Right renal cortex interstitium (tissue), 3 donors: ENCODE measurements at regions not wholly inside any gene's neighbourhood (a gene's known extent, or its start where the extent isn't known, plus 50 kb on each side); places are given as distances from the start of the nearest gene placed in this dataset.

Experiments used
- DNase-seq, 3 donors: peaks; one replicate each; pipeline ENCODE4 v3.0.0-alpha.2; 2013; ENCODE audit warnings: low read depth in 3 of 3, low spot score in 2 of 3

DNA sequence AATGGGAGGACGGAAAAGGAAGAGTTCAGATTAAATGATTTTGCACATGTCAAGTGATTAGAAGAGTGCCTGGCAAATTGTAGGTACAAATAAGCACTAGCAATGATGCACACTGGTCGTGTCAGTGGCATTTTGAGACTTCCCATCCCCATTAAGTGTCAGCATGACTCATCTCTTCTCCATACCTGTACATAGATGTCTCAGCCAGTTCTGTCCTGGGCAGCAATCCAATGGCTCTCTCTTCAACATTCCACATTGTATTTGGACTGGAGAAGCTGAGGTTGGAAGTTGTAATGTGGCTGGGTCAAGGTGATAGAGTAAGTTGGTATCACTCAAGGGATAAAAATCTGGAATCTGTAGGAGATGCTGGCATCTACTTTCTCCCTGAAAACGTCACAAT, 742.7 kb downstream of the VRK1 start:
- DNase-seq, result no peak

DNA sequence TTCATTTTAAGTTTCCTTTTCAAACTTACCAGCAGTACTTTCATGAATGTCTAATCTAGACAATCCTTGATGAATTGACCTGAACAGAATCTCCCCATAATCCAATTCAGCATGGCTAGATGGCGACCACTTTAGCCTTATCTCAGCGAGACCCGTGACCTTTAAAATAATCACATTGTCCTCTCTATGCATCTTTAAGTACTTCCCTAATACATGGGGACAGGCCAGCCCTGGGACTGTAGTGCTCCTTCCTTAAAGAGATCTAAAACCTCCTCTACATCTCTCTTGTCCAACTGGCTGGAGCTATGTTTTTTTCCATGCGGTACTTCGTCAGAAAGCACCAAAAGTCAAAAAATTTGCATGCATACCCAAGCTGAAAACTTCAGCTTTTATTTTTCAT, 746.0 kb downstream of the VRK1 start:
- DNase-seq, result no peak

DNA sequence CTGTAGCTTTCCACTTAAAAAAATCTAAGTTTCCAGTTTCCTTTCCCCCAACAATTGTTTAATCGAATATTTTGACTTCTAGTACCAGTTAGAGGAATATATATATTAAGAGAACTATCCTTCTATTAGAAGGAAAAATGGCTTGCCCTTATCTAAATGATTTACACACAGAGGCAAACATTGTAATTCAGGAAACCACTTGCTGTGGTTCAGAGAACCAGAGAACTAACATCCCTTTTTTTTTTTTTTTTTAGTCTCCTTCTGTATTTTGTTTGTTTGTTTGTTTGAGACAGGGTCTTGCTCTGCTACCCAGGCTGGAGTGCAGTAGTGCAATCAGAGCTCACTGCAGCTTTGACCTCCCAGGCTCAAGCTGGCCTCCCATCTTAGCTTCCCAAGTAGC, 746.6 kb downstream of the VRK1 start:
- no peak for DNase-seq

DNA sequence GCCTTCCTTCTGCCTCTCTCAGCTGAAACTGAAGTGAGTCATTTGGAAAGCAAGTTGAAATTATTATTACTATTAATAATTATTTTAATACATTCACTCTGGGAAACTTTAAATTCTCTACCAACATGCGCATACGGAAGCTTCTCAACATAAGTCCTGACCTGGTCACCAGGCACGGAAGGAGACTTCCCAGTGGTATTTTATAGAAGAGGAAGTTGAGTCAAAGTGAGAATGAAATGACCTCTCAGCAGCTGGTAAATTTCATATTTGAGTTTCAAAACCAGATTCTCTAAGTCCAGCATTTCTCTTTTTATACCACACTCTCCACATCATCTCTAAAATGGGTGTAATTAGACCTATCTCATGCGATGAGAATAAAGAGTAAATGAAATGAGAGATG, 747.4 kb downstream of the VRK1 start:
- no peak for DNase-seq

GRCh38 chr14:97546491-97547230, 749.5 kb downstream of the VRK1 start:
- no peak for DNase-seq

- no peak for DNase-seq
Observed at GRCh38 chr14:97550463-97550862, 753.3 kb downstream of the VRK1 start.

DNA sequence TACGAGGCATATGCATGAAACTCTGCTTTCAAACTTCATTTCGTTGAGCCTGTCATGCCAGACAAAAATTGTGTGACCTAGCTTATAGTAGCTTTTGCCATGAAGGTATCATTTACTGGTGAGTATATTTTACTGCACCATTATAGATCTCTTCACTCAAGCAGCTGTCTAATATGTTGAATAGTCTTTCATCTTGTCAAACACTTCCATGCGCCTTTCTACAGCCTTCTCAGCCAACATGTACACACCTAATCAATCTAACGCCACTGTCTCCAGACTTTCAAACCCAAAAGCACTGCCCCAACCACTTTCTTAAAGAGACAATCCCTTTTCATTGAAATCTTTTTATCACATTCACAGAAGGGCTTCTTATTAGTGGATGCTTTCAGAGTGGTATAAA, 757.4 kb downstream of the VRK1 start:
- no peak for DNase-seq

GRCh38 chr14:97564334-97564733, 767.2 kb downstream of the VRK1 start:
- DNase-seq, result no peak

DNA sequence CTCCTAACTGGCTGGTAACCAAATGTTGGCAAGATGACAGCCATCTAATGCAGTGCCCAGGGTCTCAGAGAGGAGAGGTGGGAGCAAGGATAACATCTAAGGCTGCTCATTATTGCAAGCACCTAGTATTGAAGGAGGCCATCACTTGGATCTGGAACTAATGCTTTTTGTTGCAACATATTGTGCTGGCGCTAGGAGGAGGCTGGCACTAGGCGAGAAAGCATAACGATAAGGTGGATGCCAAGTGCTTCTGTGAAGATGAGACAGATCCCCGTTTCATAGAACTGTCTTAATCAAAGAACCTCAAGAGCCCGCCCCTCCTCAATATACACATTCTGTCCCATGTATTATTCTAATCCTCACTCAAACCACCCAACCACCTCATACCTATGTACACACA, 774.0 kb downstream of the VRK1 start:
- no peak for DNase-seq

DNA sequence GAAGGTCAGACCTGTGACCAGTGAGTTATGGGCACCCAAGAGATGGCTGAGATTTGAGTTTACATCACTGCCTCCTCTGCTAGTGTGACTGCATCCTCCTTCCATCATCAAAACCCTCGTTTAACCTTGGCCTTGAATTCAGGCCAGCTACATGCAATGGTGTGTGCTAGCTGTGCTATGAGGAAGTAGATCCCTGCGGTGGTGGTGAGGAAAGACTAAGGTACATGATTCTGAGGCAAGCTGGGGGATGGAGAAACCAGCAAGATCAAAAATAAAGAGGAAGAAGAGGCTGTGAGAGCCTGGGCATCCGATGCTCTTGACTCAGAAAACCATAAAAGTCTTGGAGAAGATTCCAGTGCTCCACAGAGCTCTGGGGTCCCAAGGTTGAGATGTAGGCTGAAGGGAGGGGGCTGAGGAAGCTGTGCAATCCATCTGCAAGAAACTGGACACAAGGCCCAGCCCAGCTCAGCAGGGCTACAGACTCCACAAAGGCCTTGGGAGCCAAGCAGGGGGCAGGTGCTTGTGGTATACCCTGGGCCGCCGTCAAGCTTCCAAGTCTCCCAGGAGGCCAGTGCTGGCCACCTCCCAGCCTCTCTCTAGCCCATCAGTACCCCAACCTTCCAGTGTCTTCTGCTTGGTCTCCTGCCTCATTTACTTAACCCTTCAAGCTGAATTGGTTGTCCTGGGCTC, 774.8 kb downstream of the VRK1 start:
- no peak for DNase-seq

GRCh38 chr14:97572583-97573458, 775.6 kb downstream of the VRK1 start:
- no peak for DNase-seq

- DNase-seq, result no peak
Observed at GRCh38 chr14:97575677-97576076, 778.5 kb downstream of the VRK1 start.

DNA sequence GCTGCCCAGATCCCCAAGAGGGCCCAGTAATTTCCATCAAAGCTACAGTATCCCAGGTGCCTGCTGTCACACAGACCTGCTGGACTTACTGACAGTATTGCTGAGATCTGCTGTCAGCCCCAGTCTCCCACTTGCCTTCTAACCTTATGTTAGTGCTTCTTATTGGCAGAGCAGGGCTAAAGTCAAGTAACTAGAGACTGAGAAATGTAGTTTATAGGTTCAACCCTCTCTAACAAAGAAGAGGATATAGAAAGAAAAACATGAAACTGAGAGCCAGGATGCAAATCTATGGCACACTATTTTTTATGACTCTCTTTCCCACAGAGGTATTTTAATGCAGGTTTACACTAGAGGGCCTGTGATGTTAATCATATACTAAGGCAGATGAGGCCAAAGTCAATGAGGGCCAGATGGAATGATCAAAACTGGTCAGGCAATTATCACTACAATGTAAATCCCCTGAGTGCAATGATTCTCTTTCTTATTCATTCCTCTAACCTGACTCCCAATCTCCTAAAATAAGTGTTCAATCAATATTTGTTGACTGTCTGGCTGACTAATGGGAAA, 781.9 kb downstream of the VRK1 start:
- no peak for DNase-seq

GRCh38 chr14:97581016-97581415, 783.8 kb downstream of the VRK1 start:
- peak in 2 of 3 donors; percentile 9 to 32 for DNase-seq

GRCh38 chr14:97582022-97582421, 784.8 kb downstream of the VRK1 start:
- DNase-seq, result no peak

DNA sequence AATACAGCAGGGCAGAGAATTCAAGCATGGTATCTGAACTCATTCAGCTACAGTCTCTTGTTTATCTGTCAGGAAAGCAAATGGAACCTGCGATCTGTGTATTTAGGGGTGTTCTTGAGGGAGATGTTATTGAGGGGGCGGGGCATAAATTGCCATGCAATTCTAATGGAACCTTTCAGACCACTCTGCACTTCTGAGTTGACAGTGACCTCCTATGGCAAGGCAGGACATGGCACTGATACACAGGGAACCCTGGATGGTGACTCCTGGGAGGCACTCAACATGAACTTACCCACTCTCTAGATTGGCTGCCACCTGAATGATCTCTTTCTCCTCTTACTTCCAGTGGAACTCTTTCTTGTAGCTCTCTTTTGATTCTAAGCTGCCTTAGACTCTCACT, 787.3 kb downstream of the VRK1 start:
- DNase-seq, result no peak

DNA sequence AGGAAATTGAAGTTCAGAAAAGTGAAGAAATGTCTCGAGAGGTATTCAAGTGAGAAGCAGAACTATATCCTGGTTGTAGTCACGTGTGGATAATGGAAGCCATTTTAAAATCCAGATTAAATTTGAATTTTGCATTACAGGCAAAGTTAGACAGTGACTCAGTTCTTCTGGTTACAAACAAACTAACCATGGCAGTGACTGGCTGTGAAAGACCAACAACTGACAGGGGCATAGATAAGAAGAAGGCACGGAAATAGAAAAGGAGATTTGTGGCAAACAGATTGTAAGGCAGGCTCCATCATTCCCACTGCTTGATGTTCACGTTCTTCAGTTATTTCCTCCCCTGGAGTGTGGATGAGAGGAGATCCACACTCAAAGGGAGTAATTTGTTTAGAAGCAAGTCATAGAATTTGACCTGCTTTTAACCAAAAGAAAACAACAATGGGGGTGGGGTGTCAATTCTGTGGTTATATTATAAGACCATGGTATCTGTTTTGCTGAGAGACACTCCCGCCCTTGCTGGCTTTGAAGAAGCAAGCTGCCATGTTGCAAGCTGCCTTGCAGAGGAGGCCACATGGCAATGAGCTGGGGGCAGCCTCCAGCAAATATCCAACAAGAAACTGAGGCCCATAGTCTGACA, 795.3 kb downstream of the VRK1 start:
- DNase-seq, result no peak

DNA sequence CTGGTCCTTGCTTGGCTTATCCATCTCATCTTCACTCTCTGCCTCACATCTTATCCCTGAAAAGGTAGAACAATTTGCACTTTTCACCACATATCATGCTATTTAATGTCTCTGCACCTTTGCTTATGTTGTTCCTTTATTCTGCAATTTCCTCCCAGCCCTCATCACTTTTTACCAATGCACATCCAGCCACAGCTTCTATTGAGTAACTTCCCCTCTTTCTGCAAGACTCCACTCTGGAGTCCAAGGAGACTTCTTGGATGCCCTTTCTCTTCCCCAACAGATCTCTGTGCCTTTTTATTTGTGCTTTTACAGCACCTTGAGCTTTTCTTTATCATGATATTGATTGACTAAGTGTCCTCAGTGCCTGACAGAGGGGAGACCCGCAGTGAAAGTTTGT, 797.1 kb downstream of the VRK1 start:
- no peak for DNase-seq

DNA sequence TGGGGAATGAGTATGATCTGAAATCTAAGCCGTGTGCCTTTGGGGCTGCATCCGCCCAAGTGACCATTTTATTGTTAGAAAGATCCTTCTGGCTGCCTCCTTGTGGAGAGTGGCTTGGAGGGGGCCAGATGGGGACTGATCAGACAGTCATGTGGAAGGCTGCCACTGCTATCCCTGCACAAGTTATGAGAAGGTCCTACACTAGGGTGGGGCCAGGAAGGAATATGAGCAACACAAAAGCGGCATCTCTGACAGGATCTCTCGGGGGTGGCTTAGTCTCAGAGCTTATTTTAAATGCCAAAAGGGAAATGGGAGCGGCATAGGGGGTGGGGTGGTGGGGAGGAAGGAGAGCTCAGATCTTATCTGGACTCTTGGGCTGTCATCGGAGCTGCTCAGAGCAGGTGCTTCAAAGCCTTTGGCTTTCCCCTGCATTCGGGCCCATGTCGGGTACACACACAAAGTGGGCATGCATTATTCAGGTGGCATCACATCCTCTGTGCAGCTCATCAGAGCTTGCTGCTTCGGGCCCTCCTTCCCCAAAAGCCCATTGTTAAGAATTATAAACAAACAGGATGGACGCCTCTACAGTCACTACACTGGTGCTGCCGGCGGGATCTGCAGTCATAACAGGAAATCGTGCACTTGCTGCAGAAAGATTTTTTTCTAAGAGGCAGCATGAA, 805.4 kb downstream of the VRK1 start:
- no peak for DNase-seq

DNA sequence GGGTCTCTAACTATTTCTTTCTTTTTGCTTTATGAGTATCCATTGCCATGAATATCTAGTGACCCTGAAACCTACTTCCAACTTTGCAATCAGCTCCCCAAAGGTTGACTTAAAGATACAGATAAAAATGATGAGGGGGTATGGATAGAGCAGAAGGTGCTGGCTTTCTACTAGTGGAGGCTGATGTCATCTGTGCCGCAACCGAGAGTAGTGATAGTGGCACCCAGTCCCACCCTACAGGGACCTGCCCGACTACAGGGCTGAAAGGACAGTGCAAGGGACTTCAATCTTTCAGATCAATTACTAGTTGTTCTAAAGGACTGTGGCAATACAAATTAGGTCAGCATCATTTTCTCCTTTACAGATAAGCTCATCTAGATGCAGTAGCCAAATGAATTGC, 806.0 kb downstream of the VRK1 start:
- no peak for DNase-seq
